K562 (cell line): ENCODE measurements at regions not wholly inside any gene's neighbourhood (a gene's known extent, or its start where the extent isn't known, plus 50 kb on each side); places are given as distances from the start of the nearest gene placed in this dataset.

Source experiments
- ATAC-seq: fragments of 200-7000 bp; cut with Tn5 transposase; 3 replicates; pipeline ENCODE4 v1.9.1; 2020; ENCODE audit warnings: moderate library complexity
- BruUV-seq: library from RNA; stranded (reverse); fragments of 400-500 nt; replicated peaks from 2 replicates; lab custom pipeline; 2021; lab: Mats Ljungman, UMichigan
- CTCF ChIA-PET: fragments of 300-600 bp; formaldehyde crosslinking; extraction: SDS; loops from one replicate; lab custom pipeline; 2021; ENCODE audit warnings: low intra/inter-chr PET ratio; lab: Yijun Ruan, JAX
- POLR2A ChIA-PET: fragments of 300-600, 350-650 bp; sonication (Branson Sonifier 250); formaldehyde crosslinking; extraction: SDS; loops from one replicate; lab custom pipeline; 2021; ENCODE audit warnings: antibody characterized with exemption, inconsistent platforms; lab: Yijun Ruan, JAX
- DNase-seq, 4 experiments: peaks; one replicate each; pipeline versions ENCODE4 v3.0.0 to v3.0.0-alpha.2; 2011 to 2018; ENCODE audit warnings: low spot score in 3 of 4, mixed read lengths in 3 of 4; ENCODE audit errors: extremely low read depth in 1 of 4
- FAIRE-seq: peaks from 2 replicates; lab custom pipeline; 2011; peaks lifted over from hg19 to GRCh38; lab: Jason Lieb, UNC
- H2AFZ ChIP-seq: 2 replicates; pipeline ENCODE4 v1.6.0; 2011; ENCODE audit warnings: low read depth, low read length, control low read depth, inconsistent platforms
- H3K27ac ChIP-seq: fragments of 200-600 bp; 3 replicates; pipeline ENCODE4 v1.8.0; 2011; ENCODE audit warnings: low read depth, mild to moderate bottlenecking, control low read depth, inconsistent platforms, low read length, moderate library complexity, mixed read lengths; ENCODE audit errors: extremely low read depth
- H3K27me3 ChIP-seq, 2 experiments: fragments of 300-600 bp in 1 of 2; 2 replicates in 1 of 2; 3 replicates in 1 of 2; pipeline versions ENCODE4 v1.6.0 to v1.8.0; 2011; ENCODE audit warnings: inconsistent platforms in 2 of 2, low read length in 2 of 2, mild to moderate bottlenecking in 1 of 2, mixed read lengths in 1 of 2, moderate library complexity in 1 of 2; ENCODE audit not compliant: control insufficient read depth in 2 of 2, insufficient read depth in 2 of 2
- H3K36me3 ChIP-seq: fragments of 300-600 bp; 3 replicates; pipeline ENCODE4 v1.8.0; 2011; ENCODE audit warnings: mild to moderate bottlenecking, low read length, inconsistent platforms; ENCODE audit not compliant: control insufficient read depth, insufficient read depth
- H3K4me1 ChIP-seq, 2 experiments: fragments of 200-600 bp in 1 of 2; replicated peaks in 1 of 2; 2 replicates in 1 of 2; 3 replicates in 1 of 2; pipeline versions ENCODE4 v1.5.1 to v1.8.0; 2011; ENCODE audit warnings: inconsistent platforms in 2 of 2, low read length in 2 of 2, mild to moderate bottlenecking in 1 of 2, mixed read lengths in 1 of 2, moderate library complexity in 1 of 2; ENCODE audit not compliant: control insufficient read depth in 2 of 2, insufficient read depth in 2 of 2
- H3K4me2 ChIP-seq: 2 replicates; pipeline ENCODE4 v1.6.1; 2011; ENCODE audit warnings: low read length, control low read depth, inconsistent platforms, mixed read lengths; ENCODE audit not compliant: insufficient read depth
- H3K4me3 ChIP-seq: fragments of 200-600 bp; sonication (generic), shearing (Covaris generic); 2 replicates; pipeline ENCODE4 v1.5.1; 2016; ENCODE audit warnings: control low read depth, inconsistent platforms
- H3K79me2 ChIP-seq: fragments of 200-600 bp; 3 replicates; pipeline ENCODE4 v1.8.0; 2011; ENCODE audit warnings: low read length, inconsistent platforms; ENCODE audit not compliant: control insufficient read depth, insufficient read depth
- H3K9ac ChIP-seq, 2 experiments: 2 replicates each; pipeline versions ENCODE4 v1.6.0 to v1.6.1; 2011; ENCODE audit warnings: low read depth in 2 of 2, low read length in 2 of 2, control low read depth in 1 of 2, inconsistent platforms in 1 of 2, mild to moderate bottlenecking in 1 of 2, mixed read lengths in 1 of 2; ENCODE audit not compliant: insufficient read depth in 1 of 2
- H3K9me1 ChIP-seq: one replicate; pipeline ENCODE4 v1.6.0; 2011; ENCODE audit warnings: inconsistent platforms, mild to moderate bottlenecking, low read length, moderate library complexity; ENCODE audit not compliant: control insufficient read depth, insufficient read depth
- H3K9me3 ChIP-seq: replicated peaks from 2 replicates; pipeline ENCODE4 v1.5.1; 2011; ENCODE audit warnings: low read depth, low read length, inconsistent platforms; ENCODE audit not compliant: control insufficient read depth, insufficient read depth
- H4K20me1 ChIP-seq: replicated peaks from 2 replicates; pipeline ENCODE4 v1.6.1; 2011; ENCODE audit warnings: low read length, inconsistent platforms, mixed read lengths; ENCODE audit not compliant: control insufficient read depth, insufficient read depth
- CBX3 ChIP-seq, 2 experiments: IDR thresholded peaks; 1 replicate in 1 of 2; 2 replicates in 1 of 2; pipeline ENCODE4 v1.6.1; 2012; ENCODE audit warnings: inconsistent platforms in 2 of 2, low read length in 2 of 2, borderline replicate concordance in 1 of 2, control low read depth in 1 of 2
- GABPB1 ChIP-seq: sonication (generic); formaldehyde crosslinking; IDR thresholded peaks from 2 replicates; pipeline ENCODE4 v1.8.0; 2022; ENCODE audit warnings: mild to moderate bottlenecking, missing genetic modification reagents
- MTA2 ChIP-seq: fragments of 450-650 bp; IDR thresholded peaks from 2 replicates; pipeline ENCODE4 v1.6.1; 2016; ENCODE audit warnings: low read depth
- NFE2 ChIP-seq: IDR thresholded peaks from 2 replicates; pipeline ENCODE4 v1.6.1; 2014; ENCODE audit warnings: antibody characterized with exemption, low read depth
- PHB2 ChIP-seq: fragments of 450-650 bp; IDR thresholded peaks from 2 replicates; pipeline ENCODE4 v1.6.1; 2017; ENCODE audit warnings: low read depth
- POU5F1 ChIP-seq: fragments of 150-350 bp; IDR thresholded peaks from 2 replicates; pipeline ENCODE4 v1.6.1; 2014; ENCODE audit warnings: borderline replicate concordance, low read length, low read depth, mild to moderate bottlenecking; ENCODE audit not compliant: partially characterized antibody
- RBFOX2 ChIP-seq: fragments of 200-400 bp; formaldehyde crosslinking; IDR thresholded peaks from 2 replicates; pipeline ENCODE4 v1.6.1; 2017; ENCODE audit warnings: low read depth, mild to moderate bottlenecking, low read length, moderate library complexity
- STAT6 ChIP-seq: sonication (generic); formaldehyde crosslinking; IDR thresholded peaks from 2 replicates; pipeline ENCODE4 v1.8.1; 2023; ENCODE audit warnings: mild to moderate bottlenecking, missing genetic modification reagents
- THRAP3 ChIP-seq: fragments of 450-650 bp; IDR thresholded peaks from 2 replicates; pipeline ENCODE4 v1.6.1; 2016; ENCODE audit warnings: mild to moderate bottlenecking, inconsistent platforms, borderline replicate concordance
- TOE1 ChIP-seq, 2 experiments: fragments of 450-650 bp in 1 of 2; sonication (generic) in 1 of 2; formaldehyde crosslinking in 1 of 2; IDR thresholded peaks; 2 replicates each; pipeline versions ENCODE4 v1.7.1 to v1.8.0; 2016 to 2022; ENCODE audit warnings: borderline replicate concordance in 2 of 2, mild to moderate bottlenecking in 2 of 2, antibody characterized with exemption in 1 of 2, inconsistent platforms in 1 of 2, low read depth in 1 of 2, missing genetic modification reagents in 1 of 2, moderate library complexity in 1 of 2
- TRIM24 ChIP-seq, 2 experiments: fragments of 450-650 bp; IDR thresholded peaks; 2 replicates each; pipeline ENCODE4 v1.6.1; 2016
- XRCC5 ChIP-seq: fragments of 200-400 bp; formaldehyde crosslinking; IDR thresholded peaks from 2 replicates; pipeline ENCODE4 v1.6.1; 2017; ENCODE audit warnings: low read depth, mild to moderate bottlenecking, low read length
- ZC3H8 ChIP-seq: fragments of 450-650 bp; IDR thresholded peaks from 2 replicates; pipeline ENCODE4 v1.6.1; 2017
- ZNF184 ChIP-seq: sonication (generic); formaldehyde crosslinking; IDR thresholded peaks from 2 replicates; pipeline ENCODE4 v1.5.0; 2020; ENCODE audit warnings: missing genetic modification reagents
- ZNF24 ChIP-seq: fragments of 450-650 bp; IDR thresholded peaks from 2 replicates; pipeline ENCODE4 v1.6.1; 2016
- ZNF431 ChIP-seq: sonication (generic); formaldehyde crosslinking; IDR thresholded peaks from 2 replicates; pipeline ENCODE4 v1.8.0; 2022; ENCODE audit warnings: mild to moderate bottlenecking, missing genetic modification reagents
- ZNF668 ChIP-seq: fragments of 250-450 bp; sonication (Bioruptor Pico); IDR thresholded peaks from 2 replicates; pipeline ENCODE4 v1.8.0; 2022; ENCODE audit warnings: mild to moderate bottlenecking, inconsistent platforms
- ZNF785 ChIP-seq: fragments of 250-450 bp; sonication (Bioruptor Pico); IDR thresholded peaks from 2 replicates; pipeline ENCODE4 v1.4.0; 2020; ENCODE audit warnings: mild to moderate bottlenecking
- WGBS: fragments of 100-300 bp; shearing (Covaris generic); methylation state at CpG from one replicate; pipeline ENCODE4 v1.1.6; 2016; ENCODE audit warnings: low coverage, mixed read lengths; ENCODE audit not compliant: insufficient coverage; ENCODE audit errors: missing lambda C conversion rate; 5-methylcytosine and 5-hydroxymethylcytosine counted together
- in situ Hi-C: fragments of 300-500 bp; cut with MboI; formaldehyde crosslinking; loops from 4 replicates; pipeline ENCODE4 v1.15.0; 2018; ENCODE audit warnings: inconsistent platforms, mixed read lengths
- intact Hi-C: fragments of 100-400 bp; cut with micrococcal nuclease; formaldehyde crosslinking; loops from 2 replicates; pipeline ENCODE4 v1.14.2; 2022
- TF ChIP-seq, protein P1 (sequence below): sonication (generic); formaldehyde crosslinking; IDR thresholded peaks from 2 replicates; pipeline ENCODE4 v1.8.1; 2023; ENCODE audit warnings: mild to moderate bottlenecking, missing genetic modification reagents

DNA sequence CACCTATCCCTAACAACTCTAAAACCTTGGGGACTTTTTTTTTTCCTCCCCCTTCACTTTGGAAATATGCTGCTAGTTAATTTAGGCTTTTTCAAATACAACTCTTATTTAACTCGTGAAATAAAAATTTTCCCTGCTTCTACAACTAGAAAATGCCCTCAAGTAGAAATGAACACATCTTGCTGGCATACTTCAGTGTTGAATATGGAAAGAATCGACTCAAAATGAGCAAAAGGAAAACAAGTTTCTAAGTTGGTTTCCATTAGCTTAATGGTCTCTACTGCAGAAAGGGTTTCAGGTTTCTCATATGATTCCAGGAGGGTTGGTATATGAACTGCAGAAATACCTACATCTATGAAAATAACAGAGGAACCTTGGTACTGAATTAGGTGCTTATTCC, 118.3 kb upstream of the TMTC1 start:
- BruUV-seq, result no TSS peak
- H3K79me2 ChIP-seq, result no peaks in the 10 kb centered on the region
- ChIA-PET CTCF (no interaction called here), POLR2A (no interaction called here)
- no peaks in the 10 kb centered on the region for H3K27me3 ChIP-seq
- intact Hi-C loops, result no loop called here
- H3K9me1 ChIP-seq, result no peaks in the 10 kb centered on the region
- WGBS, result 0% methylated on average over 2 of the region's 2 CpGs
- TF ChIP-seq PHB2 (no peak), ZNF785 (CRISPR knock-in tag) (no peak), ZC3H8 (no peak), MTA2 (no peak), ZNF184 (CRISPR knock-in tag) (no peak), NFE2 (no peak), TRIM24 (IDR thresholded peaks at IDR 0.05) (no peak), TOE1 (IDR thresholded peaks at IDR 0.05; ENCODE audit: borderline replicate concordance) (no peak), TOE1 (CRISPR knock-in tag; IDR thresholded peaks at IDR 0.05; ENCODE audit: borderline replicate concordance, low read depth) (no peak), ZNF668 (no peak), CBX3 (IDR thresholded peaks at IDR 0.05; ENCODE audit: borderline replicate concordance in 1 of 2, low read length in 2 of 2) (no peak), ZNF24 (no peak), STAT6 (CRISPR knock-in tag) (no peak), THRAP3 (no peak), ZNF431 (CRISPR knock-in tag) (no peak), RBFOX2 (no peak), XRCC5 (no peak), POU5F1 (no peak), GABPB1 (CRISPR knock-in tag) (no peak)
- TF ChIP-seq, protein P1, sequence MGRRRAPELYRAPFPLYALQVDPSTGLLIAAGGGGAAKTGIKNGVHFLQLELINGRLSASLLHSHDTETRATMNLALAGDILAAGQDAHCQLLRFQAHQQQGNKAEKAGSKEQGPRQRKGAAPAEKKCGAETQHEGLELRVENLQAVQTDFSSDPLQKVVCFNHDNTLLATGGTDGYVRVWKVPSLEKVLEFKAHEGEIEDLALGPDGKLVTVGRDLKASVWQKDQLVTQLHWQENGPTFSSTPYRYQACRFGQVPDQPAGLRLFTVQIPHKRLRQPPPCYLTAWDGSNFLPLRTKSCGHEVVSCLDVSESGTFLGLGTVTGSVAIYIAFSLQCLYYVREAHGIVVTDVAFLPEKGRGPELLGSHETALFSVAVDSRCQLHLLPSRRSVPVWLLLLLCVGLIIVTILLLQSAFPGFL, result no peak
- H3K9ac ChIP-seq, result no peak overlapping the region
- H4K20me1 ChIP-seq, result no peaks in the 10 kb centered on the region
- FAIRE-seq (no peak), ATAC-seq (no peak), DNase-seq (no peak)
- no peak overlapping the region for H3K27ac ChIP-seq
- no peak overlapping the region for H3K4me2 ChIP-seq
- no peaks in the 10 kb centered on the region for H3K36me3 ChIP-seq
- H3K4me1 ChIP-seq, result no peaks in the 10 kb centered on the region
- no peaks in the 10 kb centered on the region for H3K9me3 ChIP-seq
- in situ Hi-C loops, result no loop called here
- no peak overlapping the region for H2AFZ ChIP-seq
- H3K4me3 ChIP-seq, result no peak overlapping the region
